MM.1S (cell line): ENCODE measurements at regions not wholly inside any gene's neighbourhood (a gene's known extent, or its start where the extent isn't known, plus 50 kb on each side); places are given as distances from the start of the nearest gene placed in this dataset.

Experiments used
- DNase-seq: peaks from one replicate; pipeline ENCODE4 v3.0.0-alpha.2; 2015
- H2AFZ ChIP-seq: fragments of 300-600 bp; sonication (generic); 2 replicates; pipeline ENCODE4 v1.6.0; 2016; ENCODE audit warnings: antibody characterized with exemption, low read length
- H3F3A ChIP-seq: fragments of 300-600 bp; sonication (generic); 2 replicates; pipeline ENCODE4 v1.6.1; 2016; ENCODE audit warnings: mild to moderate bottlenecking, antibody characterized with exemption, low read length, moderate library complexity, mixed read lengths; ENCODE audit not compliant: insufficient read depth
- H3K27ac ChIP-seq: fragments of 300-600 bp; sonication (generic); 2 replicates; pipeline ENCODE4 v1.5.1; 2016; ENCODE audit warnings: mild to moderate bottlenecking, low read length
- H3K27me3 ChIP-seq: fragments of 300-600 bp; sonication (generic); replicated peaks from 2 replicates; pipeline ENCODE4 v1.6.0; 2016; ENCODE audit warnings: low read length; ENCODE audit not compliant: insufficient read depth
- H3K36me3 ChIP-seq: fragments of 300-600 bp; sonication (generic); replicated peaks from 2 replicates; pipeline ENCODE4 v1.6.1; 2016; ENCODE audit warnings: mild to moderate bottlenecking, low read length, mixed read lengths; ENCODE audit not compliant: insufficient read depth
- H3K4me1 ChIP-seq: fragments of 300-600 bp; sonication (generic); 2 replicates; pipeline ENCODE4 v1.6.1; 2016; ENCODE audit warnings: low read length, mixed read lengths
- H3K4me2 ChIP-seq: fragments of 300-600 bp; sonication (generic); 2 replicates; pipeline ENCODE4 v1.6.0; 2016; ENCODE audit warnings: low read depth, low read length
- H3K4me3 ChIP-seq: fragments of 300-600 bp; sonication (generic); 2 replicates; pipeline ENCODE4 v1.5.1; 2016; ENCODE audit warnings: low read length, mixed read lengths
- H3K79me2 ChIP-seq: fragments of 300-600 bp; sonication (generic); 2 replicates; pipeline ENCODE4 v1.6.1; 2016; ENCODE audit warnings: mixed run types, low read length, mixed read lengths
- H3K9ac ChIP-seq: fragments of 300-600 bp; sonication (generic); 2 replicates; pipeline ENCODE4 v1.6.1; 2016; ENCODE audit warnings: low read length, mixed read lengths
- H3K9me2 ChIP-seq: fragments of 300-600 bp; sonication (generic); replicated peaks from 2 replicates; pipeline ENCODE4 v1.6.1; 2016; ENCODE audit warnings: mild to moderate bottlenecking, low read length, mixed read lengths; ENCODE audit not compliant: insufficient read depth
- H3K9me3 ChIP-seq: fragments of 300-600 bp; sonication (generic); replicated peaks from 2 replicates; pipeline ENCODE4 v1.6.1; 2016; ENCODE audit warnings: mild to moderate bottlenecking, low read length, mixed read lengths; ENCODE audit not compliant: insufficient read depth
- H4K20me1 ChIP-seq: fragments of 300-600 bp; sonication (generic); 2 replicates; pipeline ENCODE4 v1.6.1; 2016; ENCODE audit warnings: mild to moderate bottlenecking, low read length, moderate library complexity, mixed read lengths; ENCODE audit not compliant: insufficient read depth
- EZH2 ChIP-seq: fragments of 300-600 bp; sonication (generic); optimal IDR thresholded peaks from 2 replicates; pipeline ENCODE3; 2017; ENCODE audit warnings: low read depth, mild to moderate bottlenecking, antibody characterized with exemption, low read length, mixed read lengths
- EZH2phosphoT487 ChIP-seq: fragments of 300-600 bp; sonication (generic); IDR thresholded peaks from 2 replicates; pipeline ENCODE4 v1.6.1; 2018; ENCODE audit warnings: antibody characterized with exemption, low read length
- TF ChIP-seq, protein P1 (sequence below): fragments of 300-600 bp; sonication (generic); IDR thresholded peaks from 2 replicates; pipeline ENCODE4 v1.5.1; 2016; ENCODE audit warnings: antibody characterized with exemption, low read length, mixed read lengths

DNA sequence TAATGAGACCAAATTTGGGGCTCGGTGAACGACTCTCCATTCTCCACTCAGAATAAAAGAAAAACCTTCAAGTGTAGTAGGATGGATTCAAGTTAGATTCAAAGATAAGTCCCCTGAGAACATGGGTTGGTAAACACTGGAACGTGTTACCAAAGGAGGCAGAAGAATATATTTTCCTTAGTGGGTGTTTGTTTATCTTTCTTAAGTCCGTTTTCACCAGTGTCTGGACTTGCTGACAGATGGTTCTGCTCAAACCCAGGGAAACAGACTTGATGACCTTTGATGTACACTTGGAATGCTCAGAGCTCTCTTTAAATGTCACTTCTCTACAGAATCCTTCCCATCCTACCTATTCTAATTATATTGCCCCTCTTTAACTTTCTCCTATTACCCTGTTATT, 310.3 kb upstream of the ZNF521 start:
- Histone ChIP-seq H3K36me3 (no peaks in the 10 kb centered on the region), H3F3A (no peaks in the 10 kb centered on the region), H3K27ac (no peak overlapping the region), H3K9me2 (no peaks in the 10 kb centered on the region), H3K4me1 (no peaks in the 10 kb centered on the region), H3K9ac (no peak overlapping the region), H4K20me1 (no peaks in the 10 kb centered on the region), H3K79me2 (no peaks in the 10 kb centered on the region), H3K4me3 (no peak overlapping the region), H3K9me3 (no peaks in the 10 kb centered on the region), H2AFZ (no peak overlapping the region), H3K27me3 (no peaks in the 10 kb centered on the region), H3K4me2 (no peak overlapping the region)
- TF ChIP-seq EZH2phosphoT487 (no peak), EZH2 (no peak)
- TF ChIP-seq, protein P1, sequence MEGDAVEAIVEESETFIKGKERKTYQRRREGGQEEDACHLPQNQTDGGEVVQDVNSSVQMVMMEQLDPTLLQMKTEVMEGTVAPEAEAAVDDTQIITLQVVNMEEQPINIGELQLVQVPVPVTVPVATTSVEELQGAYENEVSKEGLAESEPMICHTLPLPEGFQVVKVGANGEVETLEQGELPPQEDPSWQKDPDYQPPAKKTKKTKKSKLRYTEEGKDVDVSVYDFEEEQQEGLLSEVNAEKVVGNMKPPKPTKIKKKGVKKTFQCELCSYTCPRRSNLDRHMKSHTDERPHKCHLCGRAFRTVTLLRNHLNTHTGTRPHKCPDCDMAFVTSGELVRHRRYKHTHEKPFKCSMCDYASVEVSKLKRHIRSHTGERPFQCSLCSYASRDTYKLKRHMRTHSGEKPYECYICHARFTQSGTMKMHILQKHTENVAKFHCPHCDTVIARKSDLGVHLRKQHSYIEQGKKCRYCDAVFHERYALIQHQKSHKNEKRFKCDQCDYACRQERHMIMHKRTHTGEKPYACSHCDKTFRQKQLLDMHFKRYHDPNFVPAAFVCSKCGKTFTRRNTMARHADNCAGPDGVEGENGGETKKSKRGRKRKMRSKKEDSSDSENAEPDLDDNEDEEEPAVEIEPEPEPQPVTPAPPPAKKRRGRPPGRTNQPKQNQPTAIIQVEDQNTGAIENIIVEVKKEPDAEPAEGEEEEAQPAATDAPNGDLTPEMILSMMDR, result no peak
- DNase-seq, result no peak

DNA sequence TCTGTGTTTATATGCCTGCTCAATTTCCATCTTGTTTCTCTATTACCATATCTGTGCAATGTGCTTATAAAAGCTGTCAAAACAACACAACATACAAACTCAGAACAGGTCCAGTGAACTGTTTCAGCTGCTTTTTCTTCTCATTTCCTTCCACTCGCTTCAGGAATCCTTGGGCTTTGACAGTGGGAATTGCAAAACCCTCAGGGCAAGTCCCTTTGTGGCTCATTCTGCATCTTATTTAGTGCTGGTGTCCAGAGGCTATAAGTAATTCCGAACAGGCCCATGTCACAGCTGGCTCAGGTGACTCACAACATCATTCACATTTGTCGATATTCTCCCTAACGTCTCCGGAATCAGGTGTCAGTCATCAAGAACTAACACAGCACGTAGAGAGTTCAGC, 309.9 kb upstream of the ZNF521 start:
- Histone ChIP-seq H4K20me1 (no peaks in the 10 kb centered on the region), H3K27ac (no peak overlapping the region), H3K9me2 (no peaks in the 10 kb centered on the region), H3K36me3 (no peaks in the 10 kb centered on the region), H3K9me3 (no peaks in the 10 kb centered on the region), H3K4me3 (no peak overlapping the region), H3K27me3 (no peaks in the 10 kb centered on the region), H3K4me2 (no peak overlapping the region), H3K4me1 (no peaks in the 10 kb centered on the region), H2AFZ (no peak overlapping the region), H3K79me2 (no peaks in the 10 kb centered on the region), H3F3A (no peaks in the 10 kb centered on the region), H3K9ac (no peak overlapping the region)
- TF ChIP-seq, protein P1, result no peak
- TF ChIP-seq EZH2 (no peak), EZH2phosphoT487 (no peak)
- no peak for DNase-seq

DNA sequence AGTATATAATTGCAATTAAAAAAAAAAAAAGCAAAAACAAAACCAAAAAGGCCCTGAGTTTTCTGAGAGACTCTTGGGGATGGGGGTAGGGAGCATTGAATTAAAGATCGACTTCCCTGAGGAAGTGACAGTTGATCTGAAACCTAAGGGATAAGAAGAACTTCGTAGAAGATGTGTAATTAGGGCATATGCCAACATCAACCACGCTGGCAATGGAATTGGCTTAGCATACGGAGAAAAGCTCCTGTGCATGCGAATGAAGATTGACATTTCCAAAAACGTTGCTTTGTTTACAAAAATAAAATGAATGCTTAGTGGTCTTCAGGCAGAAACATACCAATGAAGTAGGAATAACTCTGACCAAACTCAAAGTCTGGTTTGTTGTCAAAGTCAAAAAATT, 307.6 kb upstream of the ZNF521 start:
- no peak overlapping the region for H3K4me3 ChIP-seq
- no peak overlapping the region for H3K9ac ChIP-seq
- H4K20me1 ChIP-seq, result no peaks in the 10 kb centered on the region
- TF ChIP-seq, protein P1, result no peak
- TF ChIP-seq EZH2phosphoT487 (no peak), EZH2 (no peak)
- H3K79me2 ChIP-seq, result no peaks in the 10 kb centered on the region
- H2AFZ ChIP-seq, result no peak overlapping the region
- H3F3A ChIP-seq, result no peaks in the 10 kb centered on the region
- no peaks in the 10 kb centered on the region for H3K9me3 ChIP-seq
- no peaks in the 10 kb centered on the region for H3K4me1 ChIP-seq
- no peak for DNase-seq
- no peak overlapping the region for H3K4me2 ChIP-seq
- no peaks in the 10 kb centered on the region for H3K9me2 ChIP-seq
- H3K27me3 ChIP-seq, result no peaks in the 10 kb centered on the region
- H3K36me3 ChIP-seq, result no peaks in the 10 kb centered on the region
- no peak overlapping the region for H3K27ac ChIP-seq
